AG08396 (cell line): ENCODE measurements at regions not wholly inside any gene's neighbourhood (a gene's known extent, or its start where the extent isn't known, plus 50 kb on each side); places are given as distances from the start of the nearest gene placed in this dataset.
"Not testable (repeated sequence)": the region's sequence is repeated elsewhere in the genome, so short reads cannot be mapped to it uniquely, and the experiment has no call there.

Experiments
- DNase-seq: peaks from one replicate; pipeline ENCODE4 v3.0.0; 2012; ENCODE audit warnings: low spot score, mixed read lengths

GRCh38 chr4:53714236-53715140 lies 123.2 kb upstream of the LNX1 start:
- DNase-seq: no peak

- no peak for DNase-seq
Measured at GRCh38 chr4:53713767-53714166, 122.5 kb upstream of the LNX1 start.

- DNase-seq: no peak
Measured at GRCh38 chr4:53713296-53713695, 122.0 kb upstream of the LNX1 start.

GRCh38 chr4:53712408-53713020 lies 121.2 kb upstream of the LNX1 start:
- DNase-seq: no peak

- DNase-seq: no peak
Measured at GRCh38 chr4:53711926-53712325, 120.6 kb upstream of the LNX1 start.

- no peak for DNase-seq
Measured at GRCh38 chr4:53709693-53710092, 118.4 kb upstream of the LNX1 start.

- DNase-seq: no peak
Measured at GRCh38 chr4:53707491-53707890, 116.2 kb upstream of the LNX1 start.

GRCh38 chr4:53706422-53707032 lies 115.2 kb upstream of the LNX1 start:
- peak; percentile 21 for DNase-seq

GRCh38 chr4:53705972-53706371 lies 114.7 kb upstream of the LNX1 start:
- DNase-seq: no peak

- DNase-seq: no peak
Measured at GRCh38 chr4:53705151-53705764, 114.0 kb upstream of the LNX1 start.

GRCh38 chr4:53704329-53704728 lies 113.0 kb upstream of the LNX1 start:
- DNase-seq: no peak

GRCh38 chr4:53703267-53703655 lies 112.0 kb upstream of the LNX1 start:
- DNase-seq: no peak

GRCh38 chr4:53702334-53703266 lies 111.3 kb upstream of the LNX1 start:
- DNase-seq: peak; percentile 62

GRCh38 chr4:53701260-53701659 lies 110.0 kb upstream of the LNX1 start:
- not testable (repeated sequence) for DNase-seq

GRCh38 chr4:53699310-53699709 lies 108.0 kb upstream of the LNX1 start:
- DNase-seq: not testable (repeated sequence)

- no peak for DNase-seq
Measured at GRCh38 chr4:53697016-53697685, 105.9 kb upstream of the LNX1 start.

GRCh38 chr4:53695540-53696463 lies 104.5 kb upstream of the LNX1 start:
- no peak for DNase-seq

- no peak for DNase-seq
Measured at GRCh38 chr4:53694666-53695065, 103.4 kb upstream of the LNX1 start.

- DNase-seq: no peak
Measured at GRCh38 chr4:53693909-53694308, 102.6 kb upstream of the LNX1 start.

- no peak for DNase-seq
Measured at GRCh38 chr4:53693408-53693807, 102.1 kb upstream of the LNX1 start.
